ENCODE measurements at regions not wholly inside any gene's neighbourhood (a gene's known extent, or its start where the extent isn't known, plus 50 kb on each side); places are given as distances from the start of the nearest gene placed in this dataset.

DNA sequence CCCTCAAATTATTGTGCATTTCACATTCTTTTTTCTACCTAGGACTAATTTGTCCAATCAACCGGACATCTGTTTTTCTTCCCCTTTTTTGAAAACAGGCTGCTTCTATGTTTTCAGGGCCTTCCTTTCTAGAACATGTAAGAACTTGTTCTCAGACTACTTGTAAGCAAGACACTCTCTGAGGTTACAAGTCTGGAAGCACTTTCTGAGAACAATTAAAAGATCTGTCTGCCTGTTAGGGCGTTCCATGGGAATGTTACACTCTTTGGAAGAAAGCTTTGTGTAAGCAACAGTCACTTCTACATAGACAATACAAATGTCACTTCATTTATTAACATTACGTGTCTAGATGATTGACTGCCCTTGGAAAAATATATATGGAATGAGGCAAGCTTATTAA, 50.9 kb upstream of the HSPB3 start:
- H3F3A ChIP-seq (ENCODE audit: low read depth): no peaks in the 10 kb centered on the region
- H3K9me3 ChIP-seq (ENCODE audit: insufficient read depth, low read depth, low read length): no peaks in the 10 kb centered on the region
- H3K27me3 ChIP-seq (ENCODE audit: insufficient read depth, low read length, poor library complexity, severe bottlenecking): no peaks in the 10 kb centered on the region
- H3K9ac ChIP-seq (ENCODE audit: low read depth, low read length, poor library complexity, severe bottlenecking): no peak overlapping the region
- no peak overlapping the region for H3K4me3 ChIP-seq (ENCODE audit: low read length, poor library complexity, severe bottlenecking)
- no peaks in the 10 kb centered on the region for H4K20me1 ChIP-seq (ENCODE audit: insufficient read depth, low read length, poor library complexity, severe bottlenecking)
- H3K79me2 ChIP-seq (ENCODE audit: insufficient read depth, low read length): no peaks in the 10 kb centered on the region
- no peak overlapping the region for H3K4me2 ChIP-seq (ENCODE audit: low read depth, low read length, poor library complexity, severe bottlenecking)
- TF ChIP-seq, protein P1, sequence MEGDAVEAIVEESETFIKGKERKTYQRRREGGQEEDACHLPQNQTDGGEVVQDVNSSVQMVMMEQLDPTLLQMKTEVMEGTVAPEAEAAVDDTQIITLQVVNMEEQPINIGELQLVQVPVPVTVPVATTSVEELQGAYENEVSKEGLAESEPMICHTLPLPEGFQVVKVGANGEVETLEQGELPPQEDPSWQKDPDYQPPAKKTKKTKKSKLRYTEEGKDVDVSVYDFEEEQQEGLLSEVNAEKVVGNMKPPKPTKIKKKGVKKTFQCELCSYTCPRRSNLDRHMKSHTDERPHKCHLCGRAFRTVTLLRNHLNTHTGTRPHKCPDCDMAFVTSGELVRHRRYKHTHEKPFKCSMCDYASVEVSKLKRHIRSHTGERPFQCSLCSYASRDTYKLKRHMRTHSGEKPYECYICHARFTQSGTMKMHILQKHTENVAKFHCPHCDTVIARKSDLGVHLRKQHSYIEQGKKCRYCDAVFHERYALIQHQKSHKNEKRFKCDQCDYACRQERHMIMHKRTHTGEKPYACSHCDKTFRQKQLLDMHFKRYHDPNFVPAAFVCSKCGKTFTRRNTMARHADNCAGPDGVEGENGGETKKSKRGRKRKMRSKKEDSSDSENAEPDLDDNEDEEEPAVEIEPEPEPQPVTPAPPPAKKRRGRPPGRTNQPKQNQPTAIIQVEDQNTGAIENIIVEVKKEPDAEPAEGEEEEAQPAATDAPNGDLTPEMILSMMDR (conservative IDR thresholded peaks at IDR 0.05; ENCODE audit: low read length): no peak
- TF ChIP-seq EZH2phosphoT487 (IDR thresholded peaks at IDR 0.05; ENCODE audit: borderline replicate concordance): no peak
- H3K4me1 ChIP-seq (ENCODE audit: insufficient read depth, low read length, poor library complexity, severe bottlenecking): no peaks in the 10 kb centered on the region
- no peaks in the 10 kb centered on the region for H3K9me2 ChIP-seq (replicated peaks; ENCODE audit: low read depth, low read length)
- no peak overlapping the region for H2AFZ ChIP-seq (ENCODE audit: low read length)
- no peaks in the 10 kb centered on the region for H3K36me3 ChIP-seq (ENCODE audit: insufficient read depth, low read length)

DNA sequence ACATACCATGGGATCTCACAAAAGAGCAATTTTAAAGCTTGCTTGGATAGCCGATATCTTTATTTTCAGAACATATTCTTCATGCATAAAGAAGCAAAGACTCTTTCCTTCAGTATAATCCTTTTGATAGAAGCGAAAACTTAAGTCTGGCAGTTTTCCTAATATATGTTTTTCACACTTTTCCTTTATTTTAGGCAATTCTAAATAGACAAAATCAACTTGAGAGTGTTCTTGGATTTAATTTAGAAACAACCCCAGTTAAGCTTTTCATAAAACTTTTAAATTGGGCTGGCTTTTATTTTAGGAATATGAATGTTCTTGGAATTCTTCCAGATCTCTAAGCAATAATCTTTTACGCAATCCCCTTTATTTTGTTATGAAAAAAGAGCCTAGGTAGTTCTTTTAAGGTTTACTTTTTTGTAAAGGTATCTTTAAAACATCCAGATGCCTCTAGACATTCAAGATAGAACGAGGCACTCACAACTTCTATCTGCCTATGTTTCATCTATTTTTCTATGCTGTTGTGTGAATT, 51.5 kb upstream of the HSPB3 start:
- H3K9ac ChIP-seq (ENCODE audit: low read depth, low read length, poor library complexity, severe bottlenecking): no peak overlapping the region
- no peak overlapping the region for H3K4me2 ChIP-seq (ENCODE audit: low read depth, low read length, poor library complexity, severe bottlenecking)
- H4K20me1 ChIP-seq (ENCODE audit: insufficient read depth, low read length, poor library complexity, severe bottlenecking): no peaks in the 10 kb centered on the region
- H3K36me3 ChIP-seq (ENCODE audit: insufficient read depth, low read length): no peaks in the 10 kb centered on the region
- no peak overlapping the region for H2AFZ ChIP-seq (ENCODE audit: low read length)
- no peaks in the 10 kb centered on the region for H3K27me3 ChIP-seq (ENCODE audit: insufficient read depth, low read length, poor library complexity, severe bottlenecking)
- no peaks in the 10 kb centered on the region for H3K4me1 ChIP-seq (ENCODE audit: insufficient read depth, low read length, poor library complexity, severe bottlenecking)
- H3K9me3 ChIP-seq (ENCODE audit: insufficient read depth, low read depth, low read length): no peaks in the 10 kb centered on the region
- no peaks in the 10 kb centered on the region for H3F3A ChIP-seq (ENCODE audit: low read depth)
- no peak overlapping the region for H3K4me3 ChIP-seq (ENCODE audit: low read length, poor library complexity, severe bottlenecking)
- TF ChIP-seq EZH2phosphoT487 (IDR thresholded peaks at IDR 0.05; ENCODE audit: borderline replicate concordance): no peak
- TF ChIP-seq, protein P1 (conservative IDR thresholded peaks at IDR 0.05; ENCODE audit: low read length): no peak
- H3K9me2 ChIP-seq (replicated peaks; ENCODE audit: low read depth, low read length): no peaks in the 10 kb centered on the region
- no peaks in the 10 kb centered on the region for H3K79me2 ChIP-seq (ENCODE audit: insufficient read depth, low read length)

DNA sequence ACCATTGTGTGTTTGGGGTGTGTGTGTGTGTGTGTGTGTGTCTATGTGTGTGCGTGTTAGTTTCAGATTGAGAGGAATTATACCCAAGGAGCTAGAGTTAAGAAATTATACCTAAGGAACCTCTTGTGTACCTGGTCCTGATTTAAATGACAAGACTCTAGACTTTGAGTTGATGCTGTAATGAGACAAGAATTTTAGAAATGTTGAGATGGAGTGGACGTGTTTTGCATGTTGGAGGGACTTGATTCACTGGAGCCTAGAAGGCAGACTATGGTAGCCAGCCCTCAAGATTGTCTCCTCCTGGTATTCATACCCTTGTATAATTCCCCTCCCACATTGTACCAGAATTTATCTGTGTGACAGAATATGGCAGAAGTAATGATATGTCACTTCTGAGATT, 52.4 kb upstream of the HSPB3 start:
- Histone ChIP-seq H3K4me3 (ENCODE audit: low read length, poor library complexity, severe bottlenecking) (no peak overlapping the region), H3F3A (ENCODE audit: low read depth) (no peaks in the 10 kb centered on the region), H2AFZ (ENCODE audit: low read length) (no peak overlapping the region), H3K36me3 (ENCODE audit: insufficient read depth, low read length) (no peaks in the 10 kb centered on the region), H3K9ac (ENCODE audit: low read depth, low read length, poor library complexity, severe bottlenecking) (no peak overlapping the region), H3K79me2 (ENCODE audit: insufficient read depth, low read length) (no peaks in the 10 kb centered on the region), H3K4me1 (ENCODE audit: insufficient read depth, low read length, poor library complexity, severe bottlenecking) (no peaks in the 10 kb centered on the region), H3K9me3 (ENCODE audit: insufficient read depth, low read depth, low read length) (no peaks in the 10 kb centered on the region), H4K20me1 (ENCODE audit: insufficient read depth, low read length, poor library complexity, severe bottlenecking) (no peaks in the 10 kb centered on the region), H3K9me2 (replicated peaks; ENCODE audit: low read depth, low read length) (no peaks in the 10 kb centered on the region), H3K27me3 (ENCODE audit: insufficient read depth, low read length, poor library complexity, severe bottlenecking) (no peaks in the 10 kb centered on the region), H3K4me2 (ENCODE audit: low read depth, low read length, poor library complexity, severe bottlenecking) (no peak overlapping the region)
- TF ChIP-seq, protein P1 (conservative IDR thresholded peaks at IDR 0.05; ENCODE audit: low read length): no peak
- no peak for TF ChIP-seq EZH2phosphoT487 (IDR thresholded peaks at IDR 0.05; ENCODE audit: borderline replicate concordance)
